ENCODE measurements at regions not wholly inside any gene's neighbourhood (a gene's known extent, or its start where the extent isn't known, plus 50 kb on each side); places are given as distances from the start of the nearest gene placed in this dataset.

DNA sequence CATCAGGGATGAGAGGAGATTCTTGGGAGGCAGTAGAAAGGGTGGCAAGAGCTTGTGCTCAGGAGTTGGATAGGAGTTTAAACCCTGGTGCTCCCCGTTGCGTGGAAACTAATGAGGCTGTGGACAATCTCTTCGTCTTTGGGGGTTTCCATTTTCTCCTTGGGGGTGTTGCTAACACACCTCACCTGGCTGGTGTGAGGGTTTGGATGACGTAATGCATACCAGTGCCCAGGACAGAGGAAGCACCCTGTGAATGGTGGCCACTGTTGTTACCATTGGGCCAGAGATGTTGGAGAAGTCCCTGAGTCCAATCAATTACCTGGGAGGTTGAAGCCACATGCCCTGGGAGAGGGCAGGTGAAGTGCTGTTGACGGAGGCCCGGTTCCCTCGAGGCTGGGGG, 146.5 kb downstream of the URI1 start:
- peaks cover 17% of the 10 kb centered on the region for H3K27me3 Mint-ChIP-seq (ENCODE audit: insufficient read depth, unreplicated experiment)
- H3K27ac Mint-ChIP-seq (ENCODE audit: unreplicated experiment), result no peak overlapping the region
- no TSS peak for BruUV-seq (replicated peaks)
- TF ChIP-seq, protein P1, sequence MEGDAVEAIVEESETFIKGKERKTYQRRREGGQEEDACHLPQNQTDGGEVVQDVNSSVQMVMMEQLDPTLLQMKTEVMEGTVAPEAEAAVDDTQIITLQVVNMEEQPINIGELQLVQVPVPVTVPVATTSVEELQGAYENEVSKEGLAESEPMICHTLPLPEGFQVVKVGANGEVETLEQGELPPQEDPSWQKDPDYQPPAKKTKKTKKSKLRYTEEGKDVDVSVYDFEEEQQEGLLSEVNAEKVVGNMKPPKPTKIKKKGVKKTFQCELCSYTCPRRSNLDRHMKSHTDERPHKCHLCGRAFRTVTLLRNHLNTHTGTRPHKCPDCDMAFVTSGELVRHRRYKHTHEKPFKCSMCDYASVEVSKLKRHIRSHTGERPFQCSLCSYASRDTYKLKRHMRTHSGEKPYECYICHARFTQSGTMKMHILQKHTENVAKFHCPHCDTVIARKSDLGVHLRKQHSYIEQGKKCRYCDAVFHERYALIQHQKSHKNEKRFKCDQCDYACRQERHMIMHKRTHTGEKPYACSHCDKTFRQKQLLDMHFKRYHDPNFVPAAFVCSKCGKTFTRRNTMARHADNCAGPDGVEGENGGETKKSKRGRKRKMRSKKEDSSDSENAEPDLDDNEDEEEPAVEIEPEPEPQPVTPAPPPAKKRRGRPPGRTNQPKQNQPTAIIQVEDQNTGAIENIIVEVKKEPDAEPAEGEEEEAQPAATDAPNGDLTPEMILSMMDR (IDR thresholded peaks at IDR 0.05; ENCODE audit: insufficient read depth in 1 of 2, low read depth in 1 of 2, low read length in 1 of 2, severe bottlenecking in 1 of 2, unreplicated experiment in 1 of 2), result no peak
- Histone ChIP-seq H3K9me3 (no peaks in the 10 kb centered on the region), H3K4me1 (no peaks in the 10 kb centered on the region), H3K27me3 (replicated peaks; ENCODE audit: control insufficient read depth, insufficient read depth, low read length) (peaks cover 1% of the 10 kb centered on the region; the same call in 1 of the 2 replicates), H3K4me3 (ENCODE audit: low read depth, low read length) (no peak overlapping the region), H3K36me3 (ENCODE audit: control insufficient read depth, insufficient read depth, low read length) (no peaks in the 10 kb centered on the region)
- no peaks in the 10 kb centered on the region for H3K4me1 Mint-ChIP-seq (ENCODE audit: low read depth, unreplicated experiment)
- H3K4me3 Mint-ChIP-seq (ENCODE audit: unreplicated experiment), result no peak overlapping the region
- H3K9me3 Mint-ChIP-seq (ENCODE audit: unreplicated experiment), result no peaks in the 10 kb centered on the region
- ChIA-PET CTCF (no interaction called here), POLR2A (no interaction called here)
- no peaks in the 10 kb centered on the region for H3K36me3 Mint-ChIP-seq (ENCODE audit: insufficient read depth, unreplicated experiment)
- intact Hi-C loops (cut with micrococcal nuclease; ENCODE audit: unreplicated experiment), result no loop called here
- no peak for DNase-seq

GRCh38 chr19:30089086-30089665, 147.1 kb downstream of the URI1 start:
- no TSS peak for BruUV-seq (replicated peaks)

GRCh38 chr19:30090476-30090875, 148.4 kb downstream of the URI1 start:
- Mint-ChIP-seq H3K27me3 (ENCODE audit: insufficient read depth, unreplicated experiment) (peaks cover 23% of the 10 kb centered on the region), H3K27ac (ENCODE audit: unreplicated experiment) (no peak overlapping the region), H3K4me3 (ENCODE audit: unreplicated experiment) (no peak overlapping the region), H3K9me3 (ENCODE audit: unreplicated experiment) (no peaks in the 10 kb centered on the region), H3K36me3 (ENCODE audit: insufficient read depth, unreplicated experiment) (no peaks in the 10 kb centered on the region), H3K4me1 (ENCODE audit: low read depth, unreplicated experiment) (no peaks in the 10 kb centered on the region)
- Histone ChIP-seq H3K36me3 (ENCODE audit: control insufficient read depth, insufficient read depth, low read length) (no peaks in the 10 kb centered on the region), H3K27me3 (replicated peaks; ENCODE audit: control insufficient read depth, insufficient read depth, low read length) (peaks cover 1% of the 10 kb centered on the region; the same call in 1 of the 2 replicates), H3K4me1 (no peaks in the 10 kb centered on the region), H3K4me3 (ENCODE audit: low read depth, low read length) (no peak overlapping the region), H3K9me3 (no peaks in the 10 kb centered on the region)
- ChIA-PET CTCF (no interaction called here), POLR2A (no interaction called here)
- no TSS peak for BruUV-seq (replicated peaks)
- TF ChIP-seq, protein P1 (IDR thresholded peaks at IDR 0.05; ENCODE audit: insufficient read depth in 1 of 2, low read depth in 1 of 2, low read length in 1 of 2, severe bottlenecking in 1 of 2, unreplicated experiment in 1 of 2), result no peak
- intact Hi-C loops (cut with micrococcal nuclease; ENCODE audit: unreplicated experiment), result no loop called here
- DNase-seq, result no peak

More at GRCh38 chr19:30089086-30089665, 147.1 kb downstream of the URI1 start:
- no peaks in the 10 kb centered on the region for H3K36me3 ChIP-seq (ENCODE audit: control insufficient read depth, insufficient read depth, low read length)
- TF ChIP-seq, protein P1 (IDR thresholded peaks at IDR 0.05; ENCODE audit: insufficient read depth in 1 of 2, low read depth in 1 of 2, low read length in 1 of 2, severe bottlenecking in 1 of 2, unreplicated experiment in 1 of 2), result no peak
- Mint-ChIP-seq H3K27ac (ENCODE audit: unreplicated experiment) (no peak overlapping the region), H3K9me3 (ENCODE audit: unreplicated experiment) (no peaks in the 10 kb centered on the region), H3K4me3 (ENCODE audit: unreplicated experiment) (no peak overlapping the region), H3K4me1 (ENCODE audit: low read depth, unreplicated experiment) (no peaks in the 10 kb centered on the region), H3K27me3 (ENCODE audit: insufficient read depth, unreplicated experiment) (peaks cover 18% of the 10 kb centered on the region), H3K36me3 (ENCODE audit: insufficient read depth, unreplicated experiment) (no peaks in the 10 kb centered on the region)
- intact Hi-C loops (cut with micrococcal nuclease; ENCODE audit: unreplicated experiment), result no loop called here
- no peaks in the 10 kb centered on the region for H3K9me3 ChIP-seq
- CTCF ChIA-PET, result no interaction called here
- DNase-seq, result no peak
- no peaks in the 10 kb centered on the region for H3K4me1 ChIP-seq
- peaks cover 1% of the 10 kb centered on the region; the same call in 1 of the 2 replicates for H3K27me3 ChIP-seq (replicated peaks; ENCODE audit: control insufficient read depth, insufficient read depth, low read length)
- no peak overlapping the region for H3K4me3 ChIP-seq (ENCODE audit: low read depth, low read length)
- POLR2A ChIA-PET, result no interaction called here
